Osteocyte (in vitro differentiated cells): ENCODE measurements at regions not wholly inside any gene's neighbourhood (a gene's known extent, or its start where the extent isn't known, plus 50 kb on each side); places are given as distances from the start of the nearest gene placed in this dataset.

Source experiments
- DNase-seq: peaks from one replicate; pipeline ENCODE4 v3.0.0; 2021; ENCODE audit warnings: mixed read lengths; ENCODE audit not compliant: unreplicated experiment; ENCODE audit errors: extremely low spot score
- H3K27ac Mint-ChIP-seq: one replicate; pipeline ENCODE4 v1.8.0; 2021; ENCODE audit warnings: mild to moderate bottlenecking, mixed read lengths; ENCODE audit not compliant: unreplicated experiment
- H3K27me3 Mint-ChIP-seq: one replicate; pipeline ENCODE4 v1.8.0; 2021; ENCODE audit warnings: mixed read lengths; ENCODE audit not compliant: unreplicated experiment
- H3K36me3 Mint-ChIP-seq: one replicate; pipeline ENCODE4 v1.8.0; 2021; ENCODE audit warnings: mixed read lengths; ENCODE audit not compliant: unreplicated experiment
- H3K4me1 Mint-ChIP-seq: one replicate; pipeline ENCODE4 v1.8.0; 2021; ENCODE audit warnings: mixed read lengths; ENCODE audit not compliant: unreplicated experiment
- H3K4me3 Mint-ChIP-seq: one replicate; pipeline ENCODE4 v1.8.0; 2021; ENCODE audit warnings: mild to moderate bottlenecking, moderate library complexity, mixed read lengths; ENCODE audit not compliant: unreplicated experiment
- H3K9me3 Mint-ChIP-seq: one replicate; pipeline ENCODE4 v1.8.0; 2021; ENCODE audit warnings: mixed read lengths; ENCODE audit not compliant: unreplicated experiment
- CTCF ChIP-seq: fragments of 200-600 bp; sonication (generic); IDR thresholded peaks from 2 replicates; pipeline ENCODE4 v1.5.0; 2021; ENCODE audit warnings: antibody characterized with exemption, mild to moderate bottlenecking, moderate library complexity

DNA sequence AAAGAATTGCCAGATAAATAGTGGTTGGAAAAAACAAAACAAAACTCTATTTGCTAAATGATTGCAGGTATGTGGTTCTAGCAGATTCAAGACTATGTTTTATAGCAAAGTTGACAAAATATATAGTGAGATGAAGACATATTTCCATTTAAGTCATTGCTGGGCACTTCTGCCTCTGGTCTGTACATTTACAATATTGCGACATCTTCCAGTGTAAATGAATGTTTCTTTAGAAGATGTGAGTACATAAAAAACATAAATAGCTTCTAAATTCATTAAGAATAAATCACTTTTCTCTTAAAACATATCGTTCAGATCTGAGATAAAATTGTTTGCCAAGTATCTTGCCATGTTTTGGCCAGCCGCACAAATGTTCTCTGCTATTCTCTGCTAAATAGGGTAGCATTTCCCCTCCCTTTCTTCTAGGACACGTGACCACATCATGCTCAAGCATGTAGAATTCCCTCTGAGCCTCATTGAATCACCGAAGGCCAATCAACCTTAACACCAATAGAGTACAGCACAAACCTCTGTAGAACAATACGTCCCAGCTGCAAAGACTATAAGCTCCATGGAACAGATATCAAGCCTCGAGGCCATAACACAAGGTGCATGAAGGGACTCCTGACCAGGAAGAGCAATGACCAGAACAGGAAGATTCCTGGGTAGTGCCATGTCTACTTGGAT lies 1173.3 kb downstream of the GATA3 start:
- H3K9me3 Mint-ChIP-seq: no peaks in the 10 kb centered on the region
- no peaks in the 10 kb centered on the region for H3K36me3 Mint-ChIP-seq
- TF ChIP-seq CTCF: no peak
- DNase-seq: no peak
- H3K4me1 Mint-ChIP-seq: no peaks in the 10 kb centered on the region
- H3K4me3 Mint-ChIP-seq: no peak overlapping the region
- H3K27me3 Mint-ChIP-seq: no peaks in the 10 kb centered on the region
- H3K27ac Mint-ChIP-seq: no peak overlapping the region

DNA sequence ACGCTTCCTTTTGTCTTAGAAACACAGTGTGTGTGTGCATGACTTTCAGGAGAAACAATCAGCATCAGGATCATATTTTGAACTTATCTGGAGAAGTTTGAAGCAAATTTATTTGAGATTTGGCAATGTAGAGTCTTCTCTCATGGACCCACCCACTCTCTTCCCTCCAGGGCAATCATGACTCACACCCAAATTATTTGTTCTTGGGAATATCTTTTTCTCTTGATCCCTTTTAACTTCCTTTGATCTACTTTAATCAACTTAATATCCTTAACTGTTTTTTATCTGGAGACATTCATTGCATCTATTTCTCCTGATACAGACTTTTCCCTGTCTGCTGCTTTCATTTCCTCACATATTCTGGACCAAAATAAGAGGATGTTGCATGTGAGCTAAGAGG lies 1174.3 kb downstream of the GATA3 start:
- no peak overlapping the region for H3K4me3 Mint-ChIP-seq
- H3K27me3 Mint-ChIP-seq: no peaks in the 10 kb centered on the region
- H3K27ac Mint-ChIP-seq: no peak overlapping the region
- DNase-seq: no peak
- H3K4me1 Mint-ChIP-seq: no peaks in the 10 kb centered on the region
- H3K9me3 Mint-ChIP-seq: no peaks in the 10 kb centered on the region
- no peaks in the 10 kb centered on the region for H3K36me3 Mint-ChIP-seq
- TF ChIP-seq CTCF: no peak

DNA sequence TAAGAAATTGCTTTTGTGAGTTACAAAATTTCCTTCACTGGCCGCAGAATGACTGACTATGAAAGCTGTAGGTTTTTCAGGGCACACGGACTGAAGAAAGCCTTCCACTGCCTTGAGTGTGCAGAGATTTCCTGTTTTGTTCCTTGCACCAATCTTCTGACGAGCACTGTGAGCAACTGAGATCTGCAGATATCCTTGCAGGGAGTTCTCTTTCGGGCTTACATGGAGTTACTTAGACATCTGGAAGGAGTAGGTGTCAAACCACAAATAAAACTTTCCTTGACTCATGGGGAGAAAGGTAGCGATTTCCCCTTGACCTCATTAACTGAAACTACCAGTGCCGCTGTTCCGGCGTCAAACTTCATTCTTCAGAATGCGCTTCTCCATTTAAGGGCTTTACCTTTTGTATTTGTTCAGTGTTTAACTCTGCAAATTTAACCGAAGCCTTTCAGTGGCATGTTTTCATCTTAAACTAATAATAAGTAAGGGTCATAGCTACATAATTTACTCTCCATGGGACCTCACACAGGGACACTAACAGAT lies 1175.3 kb downstream of the GATA3 start:
- H3K9me3 Mint-ChIP-seq: no peaks in the 10 kb centered on the region
- no peaks in the 10 kb centered on the region for H3K4me1 Mint-ChIP-seq
- no peak for TF ChIP-seq CTCF
- no peaks in the 10 kb centered on the region for H3K36me3 Mint-ChIP-seq
- no peak for DNase-seq
- H3K27me3 Mint-ChIP-seq: no peaks in the 10 kb centered on the region
- no peak overlapping the region for H3K27ac Mint-ChIP-seq
- no peak overlapping the region for H3K4me3 Mint-ChIP-seq

DNA sequence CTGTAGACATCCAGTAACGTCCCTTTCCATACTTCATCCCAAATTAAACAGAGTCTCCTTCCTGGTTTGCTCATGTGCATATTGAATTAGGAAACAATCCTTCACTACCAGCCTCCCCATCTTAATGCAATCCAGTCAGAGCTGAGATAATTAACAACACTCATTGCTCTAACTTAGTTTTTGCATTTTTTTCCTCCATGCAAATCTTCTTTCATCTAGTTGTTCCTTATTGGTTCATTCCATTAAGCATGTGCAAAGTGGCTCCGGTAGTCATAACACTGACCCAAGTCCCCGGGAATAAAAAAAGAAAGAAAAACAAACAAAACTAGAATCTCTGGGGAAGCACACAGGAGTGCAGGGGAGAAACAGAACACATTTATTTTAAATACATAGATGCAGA lies 1176.1 kb downstream of the GATA3 start:
- Mint-ChIP-seq H3K36me3 (no peaks in the 10 kb centered on the region), H3K4me1 (no peaks in the 10 kb centered on the region), H3K27me3 (no peaks in the 10 kb centered on the region), H3K4me3 (no peak overlapping the region), H3K27ac (no peak overlapping the region), H3K9me3 (no peaks in the 10 kb centered on the region)
- no peak for DNase-seq
- no peak for TF ChIP-seq CTCF

DNA sequence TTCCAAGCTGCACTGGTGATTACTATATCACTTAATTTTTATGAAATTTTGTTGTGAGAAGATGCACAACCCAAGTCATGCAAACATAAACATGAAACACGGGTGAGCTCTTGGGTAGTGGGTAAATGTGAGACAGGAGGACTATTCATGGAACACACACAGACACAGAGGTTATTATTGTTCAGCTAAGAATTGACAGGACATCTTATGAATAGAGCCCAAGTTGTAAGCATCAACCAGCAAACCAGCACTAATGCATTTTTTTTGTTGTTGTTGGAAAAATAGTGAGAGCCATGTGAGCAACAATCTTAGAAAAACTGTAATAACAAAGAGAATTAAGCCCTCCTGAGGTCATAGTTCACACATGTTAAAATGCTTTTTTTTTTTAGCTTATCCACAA lies 1179.7 kb downstream of the GATA3 start:
- no peak for TF ChIP-seq CTCF
- Mint-ChIP-seq H3K4me1 (no peaks in the 10 kb centered on the region), H3K4me3 (no peak overlapping the region), H3K36me3 (no peaks in the 10 kb centered on the region), H3K9me3 (no peaks in the 10 kb centered on the region), H3K27ac (no peak overlapping the region), H3K27me3 (no peaks in the 10 kb centered on the region)
- no peak for DNase-seq
